Hepatocyte (in vitro differentiated cells): ENCODE measurements at regions not wholly inside any gene's neighbourhood (a gene's known extent, or its start where the extent isn't known, plus 50 kb on each side); places are given as distances from the start of the nearest gene placed in this dataset.

ENCODE experiments used
- DNase-seq: peaks from one replicate; pipeline ENCODE4 v3.0.0-alpha.2; 2016; ENCODE audit warnings: low spot score
- H2AFZ ChIP-seq: fragments of 200-600 bp; sonication (generic); 2 replicates; pipeline ENCODE4 v1.6.0; 2016; ENCODE audit warnings: antibody characterized with exemption, mild to moderate bottlenecking
- H3K27ac ChIP-seq: fragments of 200-600 bp; sonication (generic); 2 replicates; pipeline ENCODE4 v1.5.1; 2016; ENCODE audit warnings: mild to moderate bottlenecking
- H3K27me3 ChIP-seq: fragments of 200-600 bp; sonication (generic); 2 replicates; pipeline ENCODE4 v1.6.1; 2016
- H3K36me3 ChIP-seq: fragments of 200-600 bp; sonication (generic); replicated peaks from 2 replicates; pipeline ENCODE4 v1.5.1; 2016; ENCODE audit warnings: low read depth; ENCODE audit not compliant: insufficient read depth
- H3K4me1 ChIP-seq: fragments of 200-600 bp; sonication (generic); 2 replicates; pipeline ENCODE4 v1.5.1; 2016; ENCODE audit warnings: mild to moderate bottlenecking, moderate library complexity; ENCODE audit not compliant: insufficient read depth
- H3K4me2 ChIP-seq: fragments of 200-600 bp; sonication (generic); 2 replicates; pipeline ENCODE4 v1.6.0; 2016
- H3K4me3 ChIP-seq: fragments of 200-600 bp; sonication (generic); 2 replicates; pipeline ENCODE4 v1.5.1; 2016; ENCODE audit warnings: mild to moderate bottlenecking
- H3K79me2 ChIP-seq: fragments of 200-600 bp; sonication (generic); 2 replicates; pipeline ENCODE4 v1.6.0; 2017; ENCODE audit warnings: mild to moderate bottlenecking
- H3K9me2 ChIP-seq: fragments of 200-600 bp; sonication (generic); replicated peaks from 2 replicates; pipeline ENCODE4 v1.6.0; 2017; ENCODE audit warnings: mild to moderate bottlenecking; ENCODE audit not compliant: insufficient read depth
- H3K9me3 ChIP-seq: fragments of 200-600 bp; sonication (generic); 2 replicates; pipeline ENCODE4 v1.5.1; 2016; ENCODE audit warnings: low read depth, mild to moderate bottlenecking
- H4K20me1 ChIP-seq: fragments of 200-600 bp; sonication (generic); 2 replicates; pipeline ENCODE4 v1.6.0; 2016; ENCODE audit warnings: mild to moderate bottlenecking; ENCODE audit not compliant: insufficient read depth, poor library complexity, severe bottlenecking
- EZH2 ChIP-seq: fragments of 200-600 bp; sonication (generic); IDR thresholded peaks from 2 replicates; pipeline ENCODE4 v1.6.1; 2016; ENCODE audit warnings: antibody characterized with exemption, mild to moderate bottlenecking, borderline replicate concordance
- EZH2phosphoT487 ChIP-seq: fragments of 200-600 bp; sonication (generic); IDR thresholded peaks from one replicate; pipeline ENCODE4 v1.6.1; 2018; ENCODE audit warnings: antibody characterized with exemption, mild to moderate bottlenecking, low read depth, moderate library complexity; ENCODE audit not compliant: unreplicated experiment, severe bottlenecking
- WGBS: methylation state at CpG from one replicate; pipeline ENCODE4 v1.1.6; 2016; ENCODE audit warnings: low lambda C conversion rate; ENCODE audit errors: missing lambda C conversion rate; 5-methylcytosine and 5-hydroxymethylcytosine counted together
- TF ChIP-seq, protein P1 (sequence below): fragments of 200-600 bp; sonication (generic); IDR thresholded peaks from 2 replicates; pipeline ENCODE4 v1.5.1; 2016; ENCODE audit warnings: antibody characterized with exemption, mild to moderate bottlenecking; ENCODE audit not compliant: poor library complexity

DNA sequence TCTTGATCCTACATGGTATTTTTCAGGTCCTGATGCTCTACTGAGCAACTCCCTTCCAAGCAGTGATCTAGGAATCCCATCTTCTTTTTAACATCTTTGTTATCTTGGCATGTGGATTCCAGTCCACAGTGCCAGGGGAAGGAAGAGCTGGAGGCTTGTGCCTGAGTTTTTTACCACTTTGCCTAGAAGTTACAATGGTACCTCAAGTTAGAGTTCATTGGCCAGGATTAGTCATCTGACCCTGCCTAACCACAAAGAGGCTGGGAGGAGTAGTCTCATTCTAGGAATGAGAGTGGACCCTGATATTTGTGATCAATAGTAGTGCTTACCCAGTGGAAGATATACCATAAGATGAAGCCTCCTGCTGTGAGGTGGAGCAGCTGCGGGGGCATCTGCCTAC, 109.3 kb downstream of the ADCYAP1 start:
- Histone ChIP-seq H4K20me1 (no peaks in the 10 kb centered on the region), H3K9me3 (no peaks in the 10 kb centered on the region), H3K27ac (no peak overlapping the region), H3K79me2 (no peaks in the 10 kb centered on the region), H3K9me2 (no peaks in the 10 kb centered on the region), H2AFZ (no peak overlapping the region), H3K4me2 (no peak overlapping the region), H3K27me3 (no peaks in the 10 kb centered on the region), H3K4me3 (no peak overlapping the region), H3K4me1 (peaks cover 21% of the 10 kb centered on the region), H3K36me3 (no peaks in the 10 kb centered on the region)
- DNase-seq: no peak
- TF ChIP-seq, protein P1, sequence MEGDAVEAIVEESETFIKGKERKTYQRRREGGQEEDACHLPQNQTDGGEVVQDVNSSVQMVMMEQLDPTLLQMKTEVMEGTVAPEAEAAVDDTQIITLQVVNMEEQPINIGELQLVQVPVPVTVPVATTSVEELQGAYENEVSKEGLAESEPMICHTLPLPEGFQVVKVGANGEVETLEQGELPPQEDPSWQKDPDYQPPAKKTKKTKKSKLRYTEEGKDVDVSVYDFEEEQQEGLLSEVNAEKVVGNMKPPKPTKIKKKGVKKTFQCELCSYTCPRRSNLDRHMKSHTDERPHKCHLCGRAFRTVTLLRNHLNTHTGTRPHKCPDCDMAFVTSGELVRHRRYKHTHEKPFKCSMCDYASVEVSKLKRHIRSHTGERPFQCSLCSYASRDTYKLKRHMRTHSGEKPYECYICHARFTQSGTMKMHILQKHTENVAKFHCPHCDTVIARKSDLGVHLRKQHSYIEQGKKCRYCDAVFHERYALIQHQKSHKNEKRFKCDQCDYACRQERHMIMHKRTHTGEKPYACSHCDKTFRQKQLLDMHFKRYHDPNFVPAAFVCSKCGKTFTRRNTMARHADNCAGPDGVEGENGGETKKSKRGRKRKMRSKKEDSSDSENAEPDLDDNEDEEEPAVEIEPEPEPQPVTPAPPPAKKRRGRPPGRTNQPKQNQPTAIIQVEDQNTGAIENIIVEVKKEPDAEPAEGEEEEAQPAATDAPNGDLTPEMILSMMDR: no peak
- TF ChIP-seq EZH2: no peak
- TF ChIP-seq EZH2phosphoT487: no peak
- WGBS: 89% methylated on average over 1 of the region's 1 CpG

DNA sequence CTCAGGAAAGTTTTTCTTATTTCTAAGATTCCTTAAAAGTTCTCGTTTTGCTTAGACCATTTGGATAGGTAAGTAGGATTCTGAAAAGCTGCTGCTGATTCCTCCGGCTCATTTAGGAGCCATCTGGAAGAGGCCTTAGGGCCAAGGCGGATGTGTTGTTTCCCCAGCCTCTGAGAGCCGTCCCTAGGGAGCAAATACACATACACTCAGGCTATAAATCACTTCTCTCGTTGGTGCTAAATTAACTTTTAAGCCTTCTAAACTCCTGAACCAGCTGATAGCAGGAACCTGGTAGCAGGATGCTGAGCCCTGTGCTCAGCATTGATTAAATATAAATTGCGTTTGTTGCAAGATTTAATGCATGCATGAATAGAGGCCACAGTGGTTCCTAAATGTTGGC, 109.8 kb downstream of the ADCYAP1 start:
- no peaks in the 10 kb centered on the region for H3K9me2 ChIP-seq
- no peak overlapping the region for H3K27ac ChIP-seq
- H2AFZ ChIP-seq: no peak overlapping the region
- no peak overlapping the region for H3K4me2 ChIP-seq
- H3K4me1 ChIP-seq: peaks cover 21% of the 10 kb centered on the region
- TF ChIP-seq, protein P1: no peak
- TF ChIP-seq EZH2phosphoT487 (no peak), EZH2 (no peak)
- H3K27me3 ChIP-seq: no peaks in the 10 kb centered on the region
- H3K79me2 ChIP-seq: no peaks in the 10 kb centered on the region
- no peaks in the 10 kb centered on the region for H4K20me1 ChIP-seq
- no peak overlapping the region for H3K4me3 ChIP-seq
- 34% methylated on average over 6 of the region's 6 CpGs for WGBS
- no peaks in the 10 kb centered on the region for H3K9me3 ChIP-seq
- no peak for DNase-seq
- no peaks in the 10 kb centered on the region for H3K36me3 ChIP-seq

DNA sequence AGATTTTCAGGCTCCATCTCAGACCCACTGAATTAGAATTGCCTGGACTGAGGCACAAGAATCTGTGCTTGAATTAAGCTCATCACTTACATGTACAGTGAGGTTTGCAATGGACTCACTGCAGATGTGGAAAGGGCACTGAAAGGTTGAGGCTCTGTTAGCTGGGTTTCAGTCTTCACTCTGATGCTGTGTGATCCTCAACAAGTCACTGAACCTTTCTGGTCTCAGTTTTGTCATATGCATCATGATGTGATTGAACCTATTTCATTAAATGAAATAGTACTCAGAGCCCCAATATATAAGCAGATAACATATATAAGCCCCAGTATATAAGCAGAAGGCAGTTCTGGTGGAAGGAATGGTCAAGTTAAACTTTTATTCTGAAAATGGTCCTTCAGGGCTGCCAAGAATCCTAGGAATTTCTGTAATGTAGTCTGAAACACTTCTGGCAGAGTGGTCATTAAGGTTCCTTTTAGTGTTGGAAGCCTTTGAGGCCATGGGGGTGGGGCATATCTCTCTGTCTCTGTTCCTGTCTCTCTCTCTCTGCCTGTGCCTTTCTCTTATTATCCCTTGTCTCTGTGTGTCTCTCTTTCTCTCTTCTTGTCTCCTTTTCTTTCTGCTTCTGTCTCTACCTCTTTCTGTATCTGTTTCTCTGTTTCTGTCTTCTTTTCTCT, 110.4 kb downstream of the ADCYAP1 start:
- no peaks in the 10 kb centered on the region for H3K27me3 ChIP-seq

More for the DNA sequence above, 110.4 kb downstream of the ADCYAP1 start:
- H3K79me2 ChIP-seq: no peaks in the 10 kb centered on the region
- peaks cover 21% of the 10 kb centered on the region for H3K4me1 ChIP-seq
- no peak overlapping the region for H3K27ac ChIP-seq
- TF ChIP-seq EZH2phosphoT487: no peak
- no peak for TF ChIP-seq EZH2
- TF ChIP-seq, protein P1: no peak
- H3K36me3 ChIP-seq: no peaks in the 10 kb centered on the region
- no peak overlapping the region for H2AFZ ChIP-seq
- H3K4me2 ChIP-seq: no peak overlapping the region
- no peak overlapping the region for H3K4me3 ChIP-seq
- H3K9me3 ChIP-seq: no peaks in the 10 kb centered on the region
- no peaks in the 10 kb centered on the region for H4K20me1 ChIP-seq
- no peak for DNase-seq
- H3K9me2 ChIP-seq: no peaks in the 10 kb centered on the region
